ENCODE measurements at regions not wholly inside any gene's neighbourhood (a gene's known extent, or its start where the extent isn't known, plus 50 kb on each side); places are given as distances from the start of the nearest gene placed in this dataset.
"Not testable (repeated sequence)": the region's sequence is repeated elsewhere in the genome, so short reads cannot be mapped to it uniquely, and the experiment has no call there.

GRCh38 chr6:85002847-85003246 is 238.4 kb upstream of the TBX18 start:
- no peaks in the 10 kb centered on the region for H3K4me1 ChIP-seq
- WGBS, 2 donors: 57 to 60% methylated on average over 3 of the region's 3 CpGs
- TF ChIP-seq CTCF (IDR thresholded peaks at IDR 0.05): no peak
- no peaks in the 10 kb centered on the region for H3K27me3 ChIP-seq
- H3K4me3 ChIP-seq: no peak overlapping the region
- FAIRE-seq: no peak
- H3K9me3 ChIP-seq: no peaks in the 10 kb centered on the region
- DNase-seq: no peak
- ATAC-seq: no peak
- intact Hi-C loops (cut with DNase I): no loop called here
- H3K36me3 ChIP-seq: no peaks in the 10 kb centered on the region
- H3K27ac ChIP-seq: no peak overlapping the region

GRCh38 chr6:85000001-85000400 is 235.6 kb upstream of the TBX18 start:
- H3K36me3 ChIP-seq: no peaks in the 10 kb centered on the region
- DNase-seq: no peak
- ATAC-seq: no peak
- no peak overlapping the region for H3K4me3 ChIP-seq
- no peaks in the 10 kb centered on the region for H3K9me3 ChIP-seq
- FAIRE-seq: no peak
- intact Hi-C loops (cut with DNase I): no loop called here
- no peak overlapping the region for H3K27ac ChIP-seq
- H3K27me3 ChIP-seq: no peaks in the 10 kb centered on the region
- no peaks in the 10 kb centered on the region for H3K4me1 ChIP-seq
- WGBS, 2 donors: 35 to 44% methylated on average over 2 of the region's 2 CpGs
- TF ChIP-seq CTCF (IDR thresholded peaks at IDR 0.05): no peak

- ATAC-seq: no peak
Measured at GRCh38 chr6:84998223-84998622, 233.8 kb upstream of the TBX18 start.

GRCh38 chr6:84988766-84989165 is 224.4 kb upstream of the TBX18 start:
- H3K4me1 ChIP-seq; DNase-seq; H3K4me3 ChIP-seq; H3K36me3 ChIP-seq; ATAC-seq; H3K27me3 ChIP-seq; H3K27ac ChIP-seq; intact Hi-C loops (cut with DNase I); H3K9me3 ChIP-seq; FAIRE-seq: not testable (repeated sequence)
- WGBS, 2 donors: 19 to 22% methylated on average over 1 of the region's 1 CpG

More at GRCh38 chr6:84998223-84998622, 233.8 kb upstream of the TBX18 start:
- no peaks in the 10 kb centered on the region for H3K27me3 ChIP-seq
- H3K4me1 ChIP-seq: no peaks in the 10 kb centered on the region
- H3K36me3 ChIP-seq: no peaks in the 10 kb centered on the region
- DNase-seq (no peak), FAIRE-seq (no peak)
- no peak overlapping the region for H3K27ac ChIP-seq
- 0 to 28% methylated on average over 1 of the region's 1 CpG for WGBS, 2 donors
- intact Hi-C loops (cut with DNase I): no loop called here
- H3K4me3 ChIP-seq: no peak overlapping the region
- TF ChIP-seq CTCF (IDR thresholded peaks at IDR 0.05): no peak
- H3K9me3 ChIP-seq: no peaks in the 10 kb centered on the region

GRCh38 chr6:84985490-84985889 is 221.1 kb upstream of the TBX18 start:
- DNase-seq; intact Hi-C loops (cut with DNase I); H3K36me3 ChIP-seq; H3K27ac ChIP-seq; FAIRE-seq; ATAC-seq; H3K4me3 ChIP-seq; H3K27me3 ChIP-seq; H3K9me3 ChIP-seq; H3K4me1 ChIP-seq: not testable (repeated sequence)
- 69 to 84% methylated on average over 3 of the region's 3 CpGs for whole genome bisulfite sequencing, 2 donors

- Histone ChIP-seq H3K27ac (no peak overlapping the region), H3K36me3 (no peaks in the 10 kb centered on the region), H3K27me3 (no peaks in the 10 kb centered on the region), H3K4me3 (no peak overlapping the region), H3K4me1 (no peaks in the 10 kb centered on the region), H3K9me3 (no peaks in the 10 kb centered on the region)
- intact Hi-C loops (cut with DNase I): no loop called here
- no peak for TF ChIP-seq CTCF (IDR thresholded peaks at IDR 0.05)
- 52 to 72% methylated on average over 1 of the region's 1 CpG for WGBS, 2 donors
- ATAC-seq (no peak), DNase-seq (no peak), FAIRE-seq (no peak)
Measured at GRCh38 chr6:84979541-84979940, 215.1 kb upstream of the TBX18 start.
